ENCODE measurements at regions not wholly inside any gene's neighbourhood (a gene's known extent, or its start where the extent isn't known, plus 50 kb on each side); places are given as distances from the start of the nearest gene placed in this dataset.

GRCh38 chr18:51287818-51288508 is 90.5 kb upstream of the MEX3C start:
- no peak overlapping the region for H3K4me3 ChIP-seq (ENCODE audit: low read depth, low read length)
- no peak for TF ChIP-seq CTCF (IDR thresholded peaks at IDR 0.05; ENCODE audit: borderline replicate concordance, insufficient read depth, low read depth, low read length)

GRCh38 chr18:51288582-51288981 is 91.1 kb upstream of the MEX3C start:
- no peak overlapping the region for H3K4me3 ChIP-seq (ENCODE audit: low read depth, low read length)
- TF ChIP-seq CTCF (IDR thresholded peaks at IDR 0.05; ENCODE audit: borderline replicate concordance, insufficient read depth, low read depth, low read length), result no peak

- no peak overlapping the region for H3K4me3 ChIP-seq (ENCODE audit: low read depth, low read length)
- no peak for TF ChIP-seq CTCF (IDR thresholded peaks at IDR 0.05; ENCODE audit: borderline replicate concordance, insufficient read depth, low read depth, low read length)
These were observed 93.4 kb upstream of the MEX3C start for GRCh38 chr18:51290860-51291259.

GRCh38 chr18:51300912-51301311 is 103.4 kb upstream of the MEX3C start:
- no peak for TF ChIP-seq CTCF (IDR thresholded peaks at IDR 0.05; ENCODE audit: borderline replicate concordance, insufficient read depth, low read depth, low read length)
- H3K4me3 ChIP-seq (ENCODE audit: low read depth, low read length), result no peak overlapping the region

GRCh38 chr18:51301376-51301775 is 103.9 kb upstream of the MEX3C start:
- no peak overlapping the region for H3K4me3 ChIP-seq (ENCODE audit: low read depth, low read length)
- no peak for TF ChIP-seq CTCF (IDR thresholded peaks at IDR 0.05; ENCODE audit: borderline replicate concordance, insufficient read depth, low read depth, low read length)

GRCh38 chr18:51316677-51317076 is 119.2 kb upstream of the MEX3C start:
- no peak for TF ChIP-seq CTCF (IDR thresholded peaks at IDR 0.05; ENCODE audit: borderline replicate concordance, insufficient read depth, low read depth, low read length)
- no peak overlapping the region for H3K4me3 ChIP-seq (ENCODE audit: low read depth, low read length)

GRCh38 chr18:51321696-51322095 is 124.2 kb upstream of the MEX3C start:
- no peak for TF ChIP-seq CTCF (IDR thresholded peaks at IDR 0.05; ENCODE audit: borderline replicate concordance, insufficient read depth, low read depth, low read length)
- H3K4me3 ChIP-seq (ENCODE audit: low read depth, low read length), result no peak overlapping the region
